HCT116 (cell line): ENCODE measurements at regions not wholly inside any gene's neighbourhood (a gene's known extent, or its start where the extent isn't known, plus 50 kb on each side); places are given as distances from the start of the nearest gene placed in this dataset.

Experiments used
- ATAC-seq: fragments of 200-7000 bp; cut with Tn5 transposase; 2 replicates; pipeline ENCODE4 v1.9.1; 2020; ENCODE audit warnings: mild to moderate bottlenecking, moderate library complexity
- BruUV-seq: library from RNA; stranded (reverse); fragments of 400-500 nt; replicated peaks from 2 replicates; lab custom pipeline; 2021; lab: Mats Ljungman, UMichigan
- CTCF ChIA-PET: fragments of 300-600 bp; sonication (Branson Sonifier 250); formaldehyde crosslinking; loops from one replicate; lab custom pipeline; 2021; ENCODE audit warnings: antibody characterized with exemption; lab: Charles Lee
- POLR2A ChIA-PET: fragments of 300-600, 350-600 bp; sonication (Branson Sonifier 250); formaldehyde crosslinking; loops from one replicate; lab custom pipeline; 2021; ENCODE audit warnings: antibody characterized with exemption; lab: Charles Lee
- RAD21 ChIA-PET, 2 experiments: fragments of 300-600 bp; sonication (Branson Sonifier 250); formaldehyde crosslinking; loops; one replicate each; lab custom pipeline; 2023; ENCODE audit warnings: low total read pairs in 2 of 2; ENCODE audit not compliant: uncharacterized antibody in 2 of 2, unreplicated experiment in 2 of 2, low non-redundant PET in 1 of 2; lab: Charles Lee
- DNase-seq: peaks from one replicate; pipeline ENCODE4 v3.0.0-alpha.2; 2010; ENCODE audit warnings: low read depth, low spot score
- H2AFZ ChIP-seq: fragments of 200-600 bp; shearing (Covaris generic), sonication (generic); 2 replicates; pipeline ENCODE4 v1.6.1; 2017; ENCODE audit warnings: low read depth, mixed run types, mixed read lengths, antibody characterized with exemption, low read length; ENCODE audit not compliant: poor library complexity, severe bottlenecking
- H3K27ac ChIP-seq: 2 replicates; pipeline ENCODE4 v1.5.1; 2012; ENCODE audit warnings: low read depth, low read length
- H3K27me3 ChIP-seq: fragments of 200-600 bp; sonication (generic); 2 replicates; pipeline ENCODE4 v1.6.1; 2016; ENCODE audit warnings: mixed run types, low read length, mixed read lengths; ENCODE audit not compliant: insufficient read depth
- H3K36me3 ChIP-seq, 2 experiments: fragments of 200-500 bp in 1 of 2; fragments of 200-600 bp in 1 of 2; sonication (Bioruptor generic) in 1 of 2; sonication (generic) in 1 of 2; 2 replicates each; pipeline versions ENCODE4 v1.5.1 to v1.6.1; 2014 to 2016; ENCODE audit warnings: low read length in 2 of 2, inconsistent platforms in 1 of 2, mixed read lengths in 1 of 2, mixed run types in 1 of 2; ENCODE audit not compliant: insufficient read depth in 2 of 2, control insufficient read depth in 1 of 2
- H3K4me1 ChIP-seq, 2 experiments: fragments of 200-600 bp in 1 of 2; sonication (generic) in 1 of 2; 2 replicates each; pipeline versions ENCODE4 v1.5.1 to v1.6.1; 2012 to 2017; ENCODE audit warnings: low read length in 2 of 2, inconsistent platforms in 1 of 2, mild to moderate bottlenecking in 1 of 2, mixed read lengths in 1 of 2, mixed run types in 1 of 2, moderate library complexity in 1 of 2; ENCODE audit not compliant: insufficient read depth in 2 of 2, control insufficient read depth in 1 of 2
- H3K4me2 ChIP-seq: fragments of 200-600 bp; sonication (generic); 2 replicates; pipeline ENCODE4 v1.6.1; 2017; ENCODE audit warnings: mixed run types, low read length, mixed read lengths
- H3K4me3 ChIP-seq, 2 experiments: fragments of 200-600 bp in 1 of 2; sonication (generic) in 1 of 2; replicated peaks in 1 of 2; 2 replicates each; pipeline ENCODE4 v1.5.1; 2011 to 2016; ENCODE audit warnings: low read length in 2 of 2, control low read depth in 1 of 2, low read depth in 1 of 2, mild to moderate bottlenecking in 1 of 2, mixed read lengths in 1 of 2, mixed run types in 1 of 2
- H3K79me2 ChIP-seq: fragments of 200-600 bp; sonication (generic); 2 replicates; pipeline ENCODE4 v1.6.1; 2017; ENCODE audit warnings: mild to moderate bottlenecking, mixed run types, low read length, moderate library complexity, mixed read lengths; ENCODE audit not compliant: insufficient read depth
- H3K9ac ChIP-seq: fragments of 200-600 bp; sonication (generic); 2 replicates; pipeline ENCODE4 v1.6.1; 2016; ENCODE audit warnings: low read length, mixed read lengths
- H3K9me2 ChIP-seq: fragments of 200-600 bp; sonication (generic), shearing (Covaris generic); 2 replicates; pipeline ENCODE4 v1.6.1; 2017; ENCODE audit warnings: mixed run types, mild to moderate bottlenecking, moderate library complexity; ENCODE audit not compliant: insufficient read depth
- H3K9me3 ChIP-seq, 2 experiments: fragments of 200-500 bp in 1 of 2; fragments of 200-600 bp in 1 of 2; sonication (Bioruptor generic) in 1 of 2; sonication (generic) in 1 of 2; 2 replicates each; pipeline ENCODE4 v1.6.1; 2014 to 2017; ENCODE audit warnings: low read length in 2 of 2, mixed read lengths in 2 of 2, inconsistent platforms in 1 of 2, low read depth in 1 of 2, mild to moderate bottlenecking in 1 of 2, mixed run types in 1 of 2, moderate library complexity in 1 of 2; ENCODE audit not compliant: control insufficient read depth in 1 of 2, insufficient read depth in 1 of 2
- H4K20me1 ChIP-seq: fragments of 200-600 bp; sonication (generic), shearing (Covaris generic); 2 replicates; pipeline ENCODE4 v1.6.1; 2017; ENCODE audit warnings: mixed run types, mild to moderate bottlenecking, moderate library complexity; ENCODE audit not compliant: insufficient read depth
- CBX3 ChIP-seq: IDR thresholded peaks from 2 replicates; pipeline ENCODE4 v1.6.1; 2012; ENCODE audit warnings: low read depth
- CEBPB ChIP-seq: IDR thresholded peaks from 2 replicates; pipeline ENCODE4 v1.6.1; 2012; ENCODE audit warnings: low read depth
- EZH2 ChIP-seq: fragments of 200-600 bp; sonication (generic); IDR thresholded peaks from 2 replicates; pipeline ENCODE4 v1.6.1; 2017; ENCODE audit warnings: antibody characterized with exemption, mixed run types
- JUND ChIP-seq: IDR thresholded peaks from 2 replicates; pipeline ENCODE4 v1.6.1; 2012
- MAX ChIP-seq: IDR thresholded peaks from 2 replicates; pipeline ENCODE4 v1.6.1; 2012
- POLR2A ChIP-seq: IDR thresholded peaks from 2 replicates; pipeline ENCODE4 v1.7.0; 2011; ENCODE audit warnings: borderline replicate concordance; ENCODE audit not compliant: insufficient read depth, insufficient read length; ENCODE audit errors: extremely low read depth
- POLR2AphosphoS5 ChIP-seq: IDR thresholded peaks from 2 replicates; pipeline ENCODE4 v1.6.1; 2011; ENCODE audit warnings: mild to moderate bottlenecking, low read depth, low read length, moderate library complexity
- REST ChIP-seq: IDR thresholded peaks from 2 replicates; pipeline ENCODE4 v1.6.1; 2012; ENCODE audit warnings: low read depth
- SP1 ChIP-seq: IDR thresholded peaks from 2 replicates; pipeline ENCODE4 v1.6.1; 2012; ENCODE audit warnings: low read depth
- SRF ChIP-seq: IDR thresholded peaks from 2 replicates; pipeline ENCODE4 v1.6.1; 2012; ENCODE audit warnings: low read depth
- YY1 ChIP-seq: IDR thresholded peaks from 2 replicates; pipeline ENCODE4 v1.6.1; 2011; ENCODE audit warnings: low read length, low read depth, moderate library complexity, mild to moderate bottlenecking; ENCODE audit not compliant: insufficient replicate concordance; ENCODE audit errors: extremely low read depth
- ZBTB33 ChIP-seq: IDR thresholded peaks from 2 replicates; pipeline ENCODE4 v1.6.1; 2011; ENCODE audit warnings: mild to moderate bottlenecking, low read length, moderate library complexity; ENCODE audit not compliant: insufficient replicate concordance; ENCODE audit errors: extremely low read depth
- ZFX ChIP-seq: fragments of 450-650 bp; IDR thresholded peaks from 2 replicates; pipeline ENCODE4 v1.6.1; 2017
- ZNF274 ChIP-seq: fragments of 200-500 bp; sonication (Bioruptor generic); IDR thresholded peaks from 2 replicates; pipeline ENCODE4 v1.6.1; 2014; ENCODE audit warnings: mild to moderate bottlenecking, low read depth, low read length, inconsistent platforms
- intact Hi-C: fragments of 100-400 bp; cut with micrococcal nuclease; formaldehyde crosslinking; loops from 2 replicates; pipeline ENCODE4 v1.10.0; 2022
- TF ChIP-seq, protein P1 (sequence below): IDR thresholded peaks from 2 replicates; pipeline ENCODE4 v1.6.1; 2012

- Histone ChIP-seq H3K27me3 (peaks cover 25% of the 10 kb centered on the region; the same call in 1 of the 2 replicates), H3K9ac (no peak overlapping the region), H3K9me2 (no peaks in the 10 kb centered on the region), H3K36me3 (no peaks in the 10 kb centered on the region), H3K27ac (no peak overlapping the region), H3K4me3 (no peak overlapping the region), H3K79me2 (no peaks in the 10 kb centered on the region), H4K20me1 (no peaks in the 10 kb centered on the region), H3K4me1 (no peaks in the 10 kb centered on the region), H2AFZ (no peak overlapping the region), H3K4me2 (no peak overlapping the region), H3K9me3 (no peaks in the 10 kb centered on the region)
- POLR2A ChIA-PET, result no interaction called here
- DNase-seq, result no peak
- CTCF ChIA-PET, result no interaction called here
- no TSS peak for BruUV-seq
- intact Hi-C loops, result no loop called here
- RAD21 ChIA-PET, result no interaction called here
- ATAC-seq, result no peak
- TF ChIP-seq POLR2A (no peak), SP1 (no peak), ZNF274 (no peak), JUND (no peak), CBX3 (no peak), POLR2AphosphoS5 (no peak), YY1 (no peak), MAX (no peak), CEBPB (no peak), ZFX (no peak), REST (no peak), ZBTB33 (no peak), SRF (no peak), EZH2 (no peak)
- TF ChIP-seq, protein P1, sequence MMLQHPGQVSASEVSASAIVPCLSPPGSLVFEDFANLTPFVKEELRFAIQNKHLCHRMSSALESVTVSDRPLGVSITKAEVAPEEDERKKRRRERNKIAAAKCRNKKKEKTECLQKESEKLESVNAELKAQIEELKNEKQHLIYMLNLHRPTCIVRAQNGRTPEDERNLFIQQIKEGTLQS, result no peak
These were observed 157.5 kb downstream of the TRIM29 start for GRCh38 chr11:119980431-119980830.
